ENCODE measurements at regions not wholly inside any gene's neighbourhood (a gene's known extent, or its start where the extent isn't known, plus 50 kb on each side); places are given as distances from the start of the nearest gene placed in this dataset.

DNA sequence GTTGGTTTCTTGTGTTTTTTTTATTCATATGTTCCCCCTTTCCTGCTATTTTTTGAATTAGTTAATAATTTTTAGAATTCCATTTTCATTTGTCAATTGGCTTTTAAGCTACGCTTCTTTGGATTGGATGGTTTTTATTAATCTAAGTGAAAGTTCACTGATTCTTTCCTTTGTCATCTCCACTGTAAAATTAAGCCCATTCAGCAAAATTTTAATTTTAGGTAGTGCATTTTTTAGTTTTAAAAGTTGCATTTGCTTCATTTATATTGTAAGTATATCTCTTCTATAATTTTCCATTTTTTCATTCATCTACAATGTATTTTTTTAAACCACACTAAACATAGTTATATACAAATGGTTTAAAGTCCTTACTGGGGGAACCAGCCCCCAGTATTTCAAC lies 417.3 kb upstream of the HTR2C start:
- TF ChIP-seq, protein P1, sequence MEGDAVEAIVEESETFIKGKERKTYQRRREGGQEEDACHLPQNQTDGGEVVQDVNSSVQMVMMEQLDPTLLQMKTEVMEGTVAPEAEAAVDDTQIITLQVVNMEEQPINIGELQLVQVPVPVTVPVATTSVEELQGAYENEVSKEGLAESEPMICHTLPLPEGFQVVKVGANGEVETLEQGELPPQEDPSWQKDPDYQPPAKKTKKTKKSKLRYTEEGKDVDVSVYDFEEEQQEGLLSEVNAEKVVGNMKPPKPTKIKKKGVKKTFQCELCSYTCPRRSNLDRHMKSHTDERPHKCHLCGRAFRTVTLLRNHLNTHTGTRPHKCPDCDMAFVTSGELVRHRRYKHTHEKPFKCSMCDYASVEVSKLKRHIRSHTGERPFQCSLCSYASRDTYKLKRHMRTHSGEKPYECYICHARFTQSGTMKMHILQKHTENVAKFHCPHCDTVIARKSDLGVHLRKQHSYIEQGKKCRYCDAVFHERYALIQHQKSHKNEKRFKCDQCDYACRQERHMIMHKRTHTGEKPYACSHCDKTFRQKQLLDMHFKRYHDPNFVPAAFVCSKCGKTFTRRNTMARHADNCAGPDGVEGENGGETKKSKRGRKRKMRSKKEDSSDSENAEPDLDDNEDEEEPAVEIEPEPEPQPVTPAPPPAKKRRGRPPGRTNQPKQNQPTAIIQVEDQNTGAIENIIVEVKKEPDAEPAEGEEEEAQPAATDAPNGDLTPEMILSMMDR (IDR thresholded peaks at IDR 0.05), result no peak
- Mint-ChIP-seq H3K27me3 (ENCODE audit: insufficient read depth) (no peaks in the 10 kb centered on the region), H3K4me3 (no peak overlapping the region), H3K27ac (no peak overlapping the region), H3K9me3 (peaks cover 4% of the 10 kb centered on the region), H3K4me1 (ENCODE audit: low read depth) (no peaks in the 10 kb centered on the region), H3K36me3 (ENCODE audit: low read depth) (no peaks in the 10 kb centered on the region)
- no peak for DNase-seq

DNA sequence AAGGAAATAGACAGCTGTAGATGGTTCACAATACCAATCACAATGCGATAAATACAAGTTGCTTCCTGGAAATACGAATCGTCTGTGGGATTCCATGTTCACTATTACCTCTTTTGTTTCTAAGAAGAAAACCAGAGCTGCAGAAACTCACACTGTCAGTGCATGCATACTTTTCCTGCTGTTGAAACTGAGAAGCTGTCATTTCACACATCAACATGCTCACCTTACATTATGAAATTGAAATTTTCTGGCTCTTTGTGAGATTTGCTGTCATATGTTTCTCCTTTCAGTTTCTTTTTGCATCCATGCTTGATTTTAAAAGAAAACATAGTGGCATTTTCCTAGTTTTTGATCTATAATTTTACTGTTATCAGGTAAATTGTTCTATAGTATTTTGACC lies 418.3 kb upstream of the HTR2C start:
- Mint-ChIP-seq H3K27me3 (ENCODE audit: insufficient read depth) (no peaks in the 10 kb centered on the region), H3K27ac (no peak overlapping the region), H3K9me3 (peaks cover 7% of the 10 kb centered on the region), H3K4me3 (no peak overlapping the region), H3K36me3 (ENCODE audit: low read depth) (no peaks in the 10 kb centered on the region), H3K4me1 (ENCODE audit: low read depth) (no peaks in the 10 kb centered on the region)
- TF ChIP-seq, protein P1 (IDR thresholded peaks at IDR 0.05), result no peak
- no peak for DNase-seq

DNA sequence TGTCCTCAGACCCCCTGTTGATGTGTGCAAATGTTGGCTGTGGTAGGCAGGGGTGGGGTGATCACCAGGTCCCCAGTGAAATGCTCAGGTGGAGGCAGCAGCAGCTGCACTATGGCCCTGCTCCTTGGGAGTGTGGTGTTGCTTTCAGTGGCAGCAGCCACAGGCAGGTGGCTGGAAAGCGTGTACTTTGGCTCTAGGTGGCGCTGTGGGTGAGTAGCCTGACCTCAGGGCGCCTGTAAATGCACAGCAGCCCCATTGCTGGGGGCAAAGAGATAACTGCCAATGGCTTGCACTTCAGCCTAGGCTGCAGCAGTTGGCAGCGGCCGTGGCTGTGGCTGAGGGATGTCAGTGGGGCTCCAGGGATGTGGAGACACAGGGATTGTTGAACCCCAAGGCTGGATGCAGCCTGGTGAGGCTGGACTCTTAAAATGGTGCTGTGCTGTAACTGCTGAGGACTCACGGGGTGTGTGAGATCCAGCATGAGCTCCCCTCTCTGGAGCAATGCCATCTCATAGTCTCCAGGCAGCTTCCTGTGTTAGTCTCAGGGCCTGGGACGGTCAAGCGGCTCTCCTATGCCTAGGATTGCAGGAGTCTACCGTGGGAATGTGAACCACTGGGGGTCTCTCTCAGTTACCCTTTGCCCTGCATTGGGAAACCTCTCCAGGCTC lies 421.7 kb upstream of the HTR2C start:
- Mint-ChIP-seq H3K27me3 (ENCODE audit: insufficient read depth) (no peaks in the 10 kb centered on the region), H3K4me3 (no peak overlapping the region), H3K9me3 (peaks cover 7% of the 10 kb centered on the region), H3K36me3 (ENCODE audit: low read depth) (no peaks in the 10 kb centered on the region), H3K27ac (no peak overlapping the region), H3K4me1 (ENCODE audit: low read depth) (no peaks in the 10 kb centered on the region)
- TF ChIP-seq, protein P1 (IDR thresholded peaks at IDR 0.05), result no peak
- no peak for DNase-seq

DNA sequence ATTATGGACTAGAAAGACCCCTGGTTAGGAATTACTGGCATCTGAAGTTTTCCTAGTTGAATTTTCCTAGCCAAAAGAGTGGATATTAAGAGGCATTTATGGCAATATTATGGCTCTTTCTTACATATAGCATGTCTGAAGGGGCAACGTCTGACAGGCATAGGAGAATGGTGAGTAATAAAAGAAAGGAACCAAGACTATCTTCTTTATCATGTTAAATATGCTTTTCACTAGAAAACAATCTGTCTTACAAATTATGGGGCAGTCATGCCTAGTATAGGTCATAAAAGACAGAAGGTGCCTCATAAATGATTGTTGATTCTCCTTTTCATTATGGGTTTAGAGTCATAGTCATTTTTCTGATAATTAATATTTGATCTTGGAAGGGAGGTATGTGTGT lies 431.1 kb upstream of the HTR2C start:
- TF ChIP-seq, protein P1 (IDR thresholded peaks at IDR 0.05), result no peak

DNA sequence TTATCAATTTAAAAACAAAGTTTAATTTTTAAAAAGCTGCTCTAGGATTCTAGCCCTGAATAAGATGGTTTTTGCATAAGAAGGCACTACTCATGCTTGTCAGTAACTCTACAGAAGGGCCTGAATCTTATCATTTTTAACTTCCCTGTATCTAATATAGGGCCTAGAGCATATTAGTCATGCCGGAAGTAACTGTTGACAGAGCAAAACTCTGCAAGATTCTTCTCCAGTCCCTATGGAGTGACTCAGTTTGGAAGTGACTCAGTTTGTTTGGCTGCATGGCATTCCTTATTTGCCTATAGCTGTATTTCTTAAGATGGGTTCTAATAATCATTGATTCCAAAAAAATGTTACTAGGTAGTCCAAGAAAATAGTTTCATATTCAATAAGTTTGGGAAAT lies 431.8 kb upstream of the HTR2C start:
- TF ChIP-seq, protein P1 (IDR thresholded peaks at IDR 0.05), result no peak
- H3K27ac Mint-ChIP-seq, result no peak overlapping the region
- no peaks in the 10 kb centered on the region for H3K36me3 Mint-ChIP-seq (ENCODE audit: low read depth)
- no peak for DNase-seq
- H3K4me3 Mint-ChIP-seq, result no peak overlapping the region
- H3K27me3 Mint-ChIP-seq (ENCODE audit: insufficient read depth), result no peaks in the 10 kb centered on the region
- H3K9me3 Mint-ChIP-seq, result no peaks in the 10 kb centered on the region; the same call in 1 of the 2 replicates
- no peaks in the 10 kb centered on the region for H3K4me1 Mint-ChIP-seq (ENCODE audit: low read depth)

More for the DNA sequence above, 431.1 kb upstream of the HTR2C start:
- DNase-seq, result no peak
- Mint-ChIP-seq H3K4me1 (ENCODE audit: low read depth) (no peaks in the 10 kb centered on the region), H3K27ac (no peak overlapping the region), H3K27me3 (ENCODE audit: insufficient read depth) (no peaks in the 10 kb centered on the region), H3K9me3 (no peaks in the 10 kb centered on the region), H3K4me3 (no peak overlapping the region), H3K36me3 (ENCODE audit: low read depth) (no peaks in the 10 kb centered on the region)

All from HFFc6 (cell line).